Ascending aorta (tissue), 2 donors: ENCODE measurements at regions not wholly inside any gene's neighbourhood (a gene's known extent, or its start where the extent isn't known, plus 50 kb on each side); places are given as distances from the start of the nearest gene placed in this dataset.

Experiments used
- DNase-seq, 2 donors: peaks; one replicate each; pipeline ENCODE4 v3.0.0-alpha.2; 2019; ENCODE audit warnings: low spot score in 2 of 2
- H3K27ac ChIP-seq, 2 donors: fragments of 200-600 bp; sonication (generic); one replicate each; pipeline ENCODE4 v1.5.1; 2016 to 2017; ENCODE audit warnings: mild to moderate bottlenecking in 1 of 2
- H3K27me3 ChIP-seq: fragments of 200-600 bp; sonication (generic); one replicate; pipeline ENCODE4 v1.5.1; 2017
- H3K36me3 ChIP-seq, 2 donors: fragments of 200-600 bp; sonication (generic); one replicate each; pipeline ENCODE4 v1.5.1; 2016
- H3K4me1 ChIP-seq, 2 donors: fragments of 200-600 bp; sonication (generic); one replicate each; pipeline ENCODE4 v1.5.1; 2016 to 2017; ENCODE audit warnings: mild to moderate bottlenecking in 1 of 2
- H3K4me3 ChIP-seq, 2 donors: fragments of 200-600 bp; sonication (generic); one replicate each; pipeline ENCODE4 v1.5.1; 2016 to 2017; ENCODE audit warnings: mild to moderate bottlenecking in 1 of 2
- H3K9me3 ChIP-seq, 2 donors: fragments of 200-600 bp; sonication (generic); one replicate each; pipeline ENCODE4 v1.5.1; 2016
- CTCF ChIP-seq, 3 experiments: fragments of 200-600 bp in 2 of 3; fragments of 450-650 bp in 1 of 3; sonication (generic) in 2 of 3; IDR thresholded peaks; one replicate each; pipeline ENCODE4 v1.5.1; 2016 to 2019; ENCODE audit warnings: antibody characterized with exemption in 3 of 3, mild to moderate bottlenecking in 1 of 3, moderate library complexity in 1 of 3
- intact Hi-C: fragments of 100-400 bp; cut with DNase I; formaldehyde crosslinking; loops from one replicate; pipeline ENCODE4 v1.15.1; 2023

GRCh38 chr11:24421766-24422165 lies 75.1 kb upstream of the LUZP2 start:
- no peaks in the 10 kb centered on the region for H3K27me3 ChIP-seq
- no peak for DNase-seq

GRCh38 chr11:24422376-24422775 lies 74.5 kb upstream of the LUZP2 start:
- no peak for TF ChIP-seq CTCF (IDR thresholded peaks at IDR 0.05)
- Histone ChIP-seq H3K27me3 (no peaks in the 10 kb centered on the region), H3K4me1 (no peaks in the 10 kb centered on the region), H3K36me3 (no peaks in the 10 kb centered on the region), H3K4me3 (no peak overlapping the region), H3K27ac (no peak overlapping the region), H3K9me3 (no peaks in the 10 kb centered on the region)
- DNase-seq = no peak
- intact Hi-C loops = no loop called here

More at GRCh38 chr11:24421766-24422165, 75.1 kb upstream of the LUZP2 start:
- no peaks in the 10 kb centered on the region for H3K36me3 ChIP-seq
- TF ChIP-seq CTCF (IDR thresholded peaks at IDR 0.05) = no peak
- H3K4me3 ChIP-seq = no peak overlapping the region
- intact Hi-C loops = no loop called here
- no peak overlapping the region for H3K27ac ChIP-seq
- H3K4me1 ChIP-seq = no peaks in the 10 kb centered on the region
- H3K9me3 ChIP-seq = no peaks in the 10 kb centered on the region

GRCh38 chr11:24437123-24437522 lies 59.7 kb upstream of the LUZP2 start:
- H3K4me3 ChIP-seq = no peak overlapping the region
- DNase-seq = no peak
- no peak overlapping the region for H3K27ac ChIP-seq
- intact Hi-C loops = no loop called here
- TF ChIP-seq CTCF (IDR thresholded peaks at IDR 0.05) = no peak
- H3K36me3 ChIP-seq = no peaks in the 10 kb centered on the region
- no peaks in the 10 kb centered on the region for H3K27me3 ChIP-seq
- H3K4me1 ChIP-seq = no peaks in the 10 kb centered on the region
- H3K9me3 ChIP-seq = no peaks in the 10 kb centered on the region
